Mucosa of stomach (tissue), 1 donor: ENCODE measurements at regions not wholly inside any gene's neighbourhood (a gene's known extent, or its start where the extent isn't known, plus 50 kb on each side); places are given as distances from the start of the nearest gene placed in this dataset.

Source experiments
- H3K27me3 ChIP-seq: one replicate; pipeline ENCODE4 v1.7.0; 2013; ENCODE audit warnings: mild to moderate bottlenecking, low read length; ENCODE audit not compliant: control insufficient read depth, insufficient read depth
- H3K36me3 ChIP-seq: one replicate; pipeline ENCODE4 v1.7.0; 2013; ENCODE audit warnings: low read length; ENCODE audit not compliant: control insufficient read depth, insufficient read depth
- H3K4me1 ChIP-seq: one replicate; pipeline ENCODE4 v1.7.0; 2013; ENCODE audit warnings: mild to moderate bottlenecking, low read length; ENCODE audit not compliant: control insufficient read depth, insufficient read depth
- H3K4me3 ChIP-seq: one replicate; pipeline ENCODE4 v1.7.0; 2013; ENCODE audit warnings: low read length
- H3K9ac ChIP-seq: one replicate; pipeline ENCODE4 v1.7.0; 2013; ENCODE audit warnings: mild to moderate bottlenecking, low read length, moderate library complexity
- H3K9me3 ChIP-seq: one replicate; pipeline ENCODE4 v1.7.0; 2013; ENCODE audit warnings: mild to moderate bottlenecking, low read length, moderate library complexity; ENCODE audit not compliant: control insufficient read depth
- donor health status: Pancreatic carcinoma.

DNA sequence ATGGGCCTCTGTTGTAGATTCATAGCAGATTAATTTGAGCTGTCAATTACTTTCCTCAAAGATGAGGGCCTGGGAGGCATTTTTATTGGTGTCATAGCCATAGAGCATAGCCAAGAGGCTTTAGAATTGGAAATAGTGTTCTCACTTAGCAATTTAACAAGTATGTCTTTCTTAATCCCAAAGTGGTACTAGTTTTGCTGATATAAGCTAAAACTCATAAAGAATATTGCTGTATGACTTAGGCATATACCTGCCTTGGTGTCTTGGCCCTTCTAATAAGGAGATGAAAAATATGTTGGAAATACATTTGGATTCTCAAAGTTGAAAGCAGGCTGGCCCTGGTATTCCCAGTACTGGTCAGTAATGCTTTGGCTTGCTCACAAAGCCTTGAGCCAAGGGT lies 221.5 kb upstream of the CXCL13 start:
- no peaks in the 10 kb centered on the region for H3K9me3 ChIP-seq
- no peaks in the 10 kb centered on the region for H3K4me1 ChIP-seq
- H3K4me3 ChIP-seq: no peak overlapping the region
- no peak overlapping the region for H3K9ac ChIP-seq
- no peaks in the 10 kb centered on the region for H3K36me3 ChIP-seq
- H3K27me3 ChIP-seq: no peaks in the 10 kb centered on the region

DNA sequence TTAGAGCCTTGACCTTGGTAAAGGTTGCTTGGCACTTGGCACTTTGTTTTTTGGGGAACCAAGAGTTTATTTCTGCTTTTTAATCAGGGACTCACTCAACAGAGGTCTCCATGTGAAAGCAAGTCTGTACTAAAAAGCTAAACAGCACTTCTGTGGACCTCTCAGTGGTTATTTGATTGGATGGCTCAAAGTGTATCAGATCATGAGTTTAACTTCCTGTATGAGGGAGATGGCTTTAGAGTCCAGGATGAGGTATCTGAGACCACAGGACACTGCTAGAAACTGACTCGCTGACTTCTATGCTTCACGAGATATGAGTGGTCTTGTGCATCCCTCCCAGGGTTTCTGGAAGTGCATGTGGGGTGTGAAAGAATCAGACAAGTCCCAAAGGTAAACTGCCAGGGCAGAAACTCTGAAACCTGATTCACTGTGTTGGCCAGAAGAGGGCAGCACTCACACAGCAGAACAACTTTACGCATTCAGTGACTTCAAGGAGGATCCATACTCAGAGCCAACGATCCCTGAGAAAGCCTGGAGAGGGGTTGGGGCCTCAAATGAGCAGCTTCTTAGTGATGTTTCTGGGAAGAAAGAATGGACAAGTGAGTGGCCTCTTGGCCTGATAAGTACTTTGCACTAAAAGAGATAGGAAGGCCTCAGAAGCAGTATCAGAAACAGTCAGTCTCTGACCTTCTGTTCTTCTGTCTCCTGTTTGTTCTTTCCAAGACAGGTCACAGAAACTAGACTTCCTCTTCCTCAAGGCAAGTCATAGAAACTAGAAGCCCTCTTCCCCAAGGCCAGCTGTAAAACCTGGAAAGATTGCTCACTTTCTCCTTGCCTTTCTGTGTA lies 220.3 kb upstream of the CXCL13 start:
- Histone ChIP-seq H3K9me3 (no peaks in the 10 kb centered on the region), H3K9ac (no peak overlapping the region), H3K36me3 (no peaks in the 10 kb centered on the region), H3K27me3 (no peaks in the 10 kb centered on the region), H3K4me3 (no peak overlapping the region), H3K4me1 (no peaks in the 10 kb centered on the region)

DNA sequence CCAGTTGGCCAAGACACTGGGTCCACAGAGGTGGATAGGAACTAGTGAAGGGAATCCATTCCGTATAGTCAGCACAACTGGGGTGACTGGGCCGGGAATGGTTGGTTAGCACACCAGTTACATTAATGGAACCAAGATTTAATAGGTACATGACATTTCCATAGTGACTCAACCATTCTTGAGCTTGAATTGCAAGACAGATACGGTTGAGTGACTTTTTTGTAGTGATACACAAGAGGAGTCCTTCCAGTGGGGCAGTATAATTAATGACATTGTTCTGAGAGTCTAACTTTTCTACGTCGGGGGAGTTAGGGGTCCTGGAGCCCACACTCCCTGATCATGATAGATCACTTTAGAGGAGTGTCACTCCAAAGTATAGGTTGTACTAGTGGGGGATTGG lies 211.6 kb upstream of the CXCL13 start:
- H3K9ac ChIP-seq: no peak overlapping the region
- no peaks in the 10 kb centered on the region for H3K9me3 ChIP-seq
- H3K4me3 ChIP-seq: no peak overlapping the region
- no peaks in the 10 kb centered on the region for H3K27me3 ChIP-seq
- no peaks in the 10 kb centered on the region for H3K4me1 ChIP-seq
- H3K36me3 ChIP-seq: no peaks in the 10 kb centered on the region

DNA sequence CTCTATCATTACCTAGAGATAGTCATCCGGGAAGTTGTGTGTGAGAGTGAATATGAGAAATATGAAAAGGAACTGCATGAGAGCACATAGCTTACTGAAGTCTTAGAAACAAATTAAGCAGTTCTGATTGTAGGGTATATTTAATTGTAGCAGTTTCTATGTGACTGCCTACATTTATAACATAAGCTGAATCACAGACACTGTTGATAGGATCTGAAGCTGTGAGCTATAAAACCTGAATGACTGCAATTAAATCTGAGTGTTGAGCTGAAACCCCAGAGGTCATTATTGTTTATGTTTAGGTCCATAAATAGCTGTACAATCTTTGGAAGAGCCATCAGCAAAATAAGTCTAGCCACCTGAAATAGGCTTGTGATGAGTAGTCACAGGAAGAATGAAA lies 210.1 kb upstream of the CXCL13 start:
- H3K9ac ChIP-seq: no peak overlapping the region
- H3K9me3 ChIP-seq: no peaks in the 10 kb centered on the region
- H3K4me3 ChIP-seq: no peak overlapping the region
- H3K4me1 ChIP-seq: no peaks in the 10 kb centered on the region
- no peaks in the 10 kb centered on the region for H3K36me3 ChIP-seq
- H3K27me3 ChIP-seq: no peaks in the 10 kb centered on the region

DNA sequence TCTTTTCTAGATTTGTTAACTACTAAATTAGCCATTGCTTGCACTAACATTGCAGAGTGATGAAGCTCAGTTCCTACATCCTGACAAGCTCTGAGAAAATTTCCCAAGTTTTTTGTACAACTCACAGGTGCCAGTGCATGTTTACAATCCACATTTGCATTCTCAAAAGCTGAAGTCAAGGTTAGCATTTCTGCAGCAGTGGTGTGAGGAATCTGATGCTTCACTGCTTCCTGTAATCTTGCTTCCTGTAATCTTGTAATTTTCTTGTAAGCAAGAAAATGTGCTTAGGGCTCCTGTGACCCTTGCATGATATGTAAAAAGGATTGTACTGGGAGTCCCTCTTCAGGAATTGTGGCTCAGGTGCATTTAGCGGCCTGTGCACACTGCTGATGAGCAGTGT lies 207.4 kb upstream of the CXCL13 start:
- no peak overlapping the region for H3K4me3 ChIP-seq
- H3K9ac ChIP-seq: no peak overlapping the region
- H3K4me1 ChIP-seq: no peaks in the 10 kb centered on the region
- no peaks in the 10 kb centered on the region for H3K36me3 ChIP-seq
- H3K27me3 ChIP-seq: no peaks in the 10 kb centered on the region
- H3K9me3 ChIP-seq: no peaks in the 10 kb centered on the region

DNA sequence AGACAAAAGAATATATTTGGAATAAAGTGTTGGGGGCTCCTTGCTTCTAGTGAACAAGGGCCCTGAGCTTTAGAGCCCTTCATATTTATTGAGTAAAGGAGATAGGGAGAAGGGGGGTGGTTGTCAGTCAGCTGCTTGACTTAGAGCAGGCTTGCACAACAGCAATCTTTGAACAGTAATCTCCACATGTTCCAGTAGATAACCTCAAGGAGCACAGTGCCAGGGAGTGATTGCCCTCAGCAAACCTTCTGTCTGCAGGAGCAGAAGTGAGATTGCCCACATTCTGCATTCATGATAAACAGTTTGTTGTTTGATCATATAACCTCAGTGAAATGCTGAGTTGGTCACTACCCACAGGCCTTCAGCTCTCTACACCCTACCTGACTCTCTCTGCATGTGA lies 205.8 kb upstream of the CXCL13 start:
- no peaks in the 10 kb centered on the region for H3K36me3 ChIP-seq

DNA sequence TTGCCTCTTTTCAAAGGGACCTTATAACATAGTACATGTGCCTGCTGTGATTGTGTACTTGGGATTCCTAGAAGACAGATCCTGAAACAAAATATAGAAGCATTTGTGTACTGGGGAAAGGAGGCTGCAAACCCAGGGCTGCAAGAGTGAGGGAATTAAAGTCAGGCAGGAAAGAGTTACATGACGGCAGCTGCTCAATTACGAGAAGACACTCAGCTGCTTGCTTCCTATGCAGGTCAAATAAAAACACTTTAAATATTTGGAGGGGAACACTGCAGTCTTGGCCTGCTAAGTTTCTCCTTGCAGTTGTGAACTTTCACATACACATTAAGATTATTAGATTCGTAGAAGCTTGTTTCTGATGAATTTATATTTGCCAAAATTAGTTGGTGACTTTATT lies 191.9 kb upstream of the CXCL13 start:
- Histone ChIP-seq H3K36me3 (no peaks in the 10 kb centered on the region), H3K4me3 (no peak overlapping the region), H3K9ac (no peak overlapping the region), H3K4me1 (peaks cover 2% of the 10 kb centered on the region), H3K9me3 (no peaks in the 10 kb centered on the region), H3K27me3 (no peaks in the 10 kb centered on the region)

More for the DNA sequence above, 205.8 kb upstream of the CXCL13 start:
- no peak overlapping the region for H3K9ac ChIP-seq
- H3K9me3 ChIP-seq: no peaks in the 10 kb centered on the region
- H3K27me3 ChIP-seq: no peaks in the 10 kb centered on the region
- H3K4me1 ChIP-seq: no peaks in the 10 kb centered on the region
- H3K4me3 ChIP-seq: no peak overlapping the region

DNA sequence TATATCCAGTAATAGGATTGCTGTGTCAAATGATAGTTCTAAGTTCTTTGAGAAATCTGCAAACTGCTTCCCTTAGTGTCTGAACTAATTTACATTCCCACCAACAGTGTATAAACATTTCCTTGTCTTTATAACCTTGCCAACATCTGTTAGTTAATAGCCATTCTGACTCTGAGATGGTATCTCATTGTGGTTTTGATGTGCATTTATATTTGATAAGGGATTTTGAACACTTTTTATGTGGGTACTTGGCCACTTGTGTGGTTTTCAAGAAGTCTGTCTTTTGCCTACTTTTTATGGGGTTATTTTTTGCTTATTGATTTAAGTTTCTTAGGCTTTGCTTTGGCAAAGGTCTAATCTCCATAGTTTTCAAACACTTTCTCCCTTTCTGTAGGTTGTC lies 189.9 kb upstream of the CXCL13 start:
- no peaks in the 10 kb centered on the region for H3K27me3 ChIP-seq
- H3K9ac ChIP-seq: no peak overlapping the region
- H3K4me1 ChIP-seq: peaks cover 4% of the 10 kb centered on the region
- no peaks in the 10 kb centered on the region for H3K36me3 ChIP-seq
- no peak overlapping the region for H3K4me3 ChIP-seq
- H3K9me3 ChIP-seq: no peaks in the 10 kb centered on the region

DNA sequence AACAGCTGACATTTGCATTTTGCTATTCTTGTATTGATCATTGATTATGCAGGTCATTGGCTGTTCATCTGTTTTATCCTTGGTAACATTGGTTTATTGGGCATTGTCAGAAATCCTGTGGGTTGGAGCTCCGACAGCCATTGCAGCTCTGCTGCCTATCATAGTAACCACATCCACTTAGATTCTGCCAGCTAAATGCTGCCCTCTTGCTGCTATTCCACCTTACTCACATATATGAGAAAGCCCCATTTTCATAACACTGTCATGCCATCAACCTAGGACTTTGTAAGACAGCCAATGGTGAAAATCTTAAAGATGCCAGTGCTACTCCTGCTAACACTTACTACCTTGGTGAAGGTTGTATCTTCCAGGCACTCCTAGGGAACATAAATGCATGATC lies 187.3 kb upstream of the CXCL13 start:
- no peak overlapping the region for H3K4me3 ChIP-seq
- no peaks in the 10 kb centered on the region for H3K9me3 ChIP-seq
- peaks cover 4% of the 10 kb centered on the region for H3K4me1 ChIP-seq
- H3K9ac ChIP-seq: no peak overlapping the region
- no peaks in the 10 kb centered on the region for H3K36me3 ChIP-seq
- no peaks in the 10 kb centered on the region for H3K27me3 ChIP-seq

DNA sequence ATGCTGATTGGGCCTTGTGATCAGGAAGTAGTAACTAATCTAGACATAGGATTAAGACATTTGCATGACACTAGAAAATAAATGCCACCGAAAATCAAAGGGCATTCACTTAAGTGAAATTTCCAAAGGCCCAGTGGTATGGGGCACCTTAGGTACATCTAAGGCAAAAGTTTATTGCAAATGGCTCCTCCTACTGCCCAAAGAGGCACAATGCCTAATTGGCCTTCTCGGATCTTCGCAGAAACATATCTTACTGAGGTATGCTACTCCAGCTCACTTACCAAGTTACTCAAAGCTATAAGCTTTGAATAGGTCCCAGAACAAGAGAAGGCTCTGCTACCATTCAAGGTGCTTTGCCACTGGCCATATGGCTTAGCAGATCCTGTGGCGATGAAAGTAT lies 174.8 kb upstream of the CXCL13 start:
- Histone ChIP-seq H3K4me3 (no peak overlapping the region), H3K9me3 (no peaks in the 10 kb centered on the region), H3K9ac (no peak overlapping the region), H3K4me1 (peaks cover 9% of the 10 kb centered on the region), H3K36me3 (no peaks in the 10 kb centered on the region), H3K27me3 (no peaks in the 10 kb centered on the region)

DNA sequence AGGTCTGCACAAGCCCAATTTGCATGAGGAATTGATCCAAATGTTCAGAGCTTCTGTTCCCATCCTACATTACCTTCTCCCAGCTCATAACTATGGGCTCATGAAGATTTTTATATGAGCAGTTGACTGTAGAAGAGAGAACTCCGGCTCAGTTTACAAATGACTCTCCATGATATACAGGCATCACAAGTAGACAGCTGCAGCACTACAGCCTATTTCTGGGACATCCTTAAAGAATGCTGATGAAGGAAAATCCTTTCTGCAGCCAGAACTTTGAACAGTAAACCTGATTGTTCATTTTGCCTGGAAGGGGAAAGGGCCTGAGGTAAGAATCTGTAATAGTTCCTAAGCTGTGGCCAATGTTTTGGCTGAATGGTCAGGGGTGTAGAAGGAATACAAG lies 174.1 kb upstream of the CXCL13 start:
- H3K27me3 ChIP-seq: no peaks in the 10 kb centered on the region
- peaks cover 9% of the 10 kb centered on the region for H3K4me1 ChIP-seq
- no peak overlapping the region for H3K9ac ChIP-seq
- no peaks in the 10 kb centered on the region for H3K9me3 ChIP-seq
- H3K4me3 ChIP-seq: no peak overlapping the region
- no peaks in the 10 kb centered on the region for H3K36me3 ChIP-seq

DNA sequence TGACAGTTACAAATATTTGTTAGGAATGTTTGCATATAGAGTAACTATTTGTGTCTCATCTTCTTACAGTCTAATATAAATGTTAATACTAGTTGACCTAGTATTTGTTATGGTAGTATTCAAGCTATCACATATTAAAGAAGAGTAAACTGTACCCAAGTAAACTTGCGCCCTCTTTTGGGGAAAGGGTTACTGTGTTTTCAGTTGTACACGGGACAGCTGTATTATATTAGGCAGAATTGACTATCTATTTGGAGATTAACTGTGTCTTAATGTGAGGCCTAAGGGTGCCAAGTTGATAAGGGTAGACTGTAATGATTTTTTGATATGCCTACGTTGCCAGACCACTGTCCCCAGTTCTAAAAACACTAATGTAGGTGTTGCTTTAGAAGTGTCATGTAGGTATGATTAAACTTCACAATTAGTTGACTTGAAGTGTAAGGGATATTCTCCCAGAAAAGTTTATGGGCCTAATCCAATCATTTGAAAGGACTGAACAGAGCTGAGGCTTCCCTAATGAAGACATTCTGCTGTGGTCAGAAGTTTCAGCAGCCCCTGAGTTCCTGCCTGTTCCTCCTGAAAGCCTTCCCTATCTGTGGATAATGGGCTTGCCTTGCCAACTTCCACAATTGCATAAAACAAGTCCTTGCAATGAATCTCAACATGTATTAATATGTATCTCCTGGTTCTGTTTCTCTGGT lies 172.8 kb upstream of the CXCL13 start:
- Histone ChIP-seq H3K9me3 (no peaks in the 10 kb centered on the region), H3K36me3 (no peaks in the 10 kb centered on the region), H3K27me3 (no peaks in the 10 kb centered on the region), H3K4me3 (no peak overlapping the region), H3K4me1 (peaks cover 9% of the 10 kb centered on the region), H3K9ac (no peak overlapping the region)
